Myocyte (in vitro differentiated cells): ENCODE measurements at regions not wholly inside any gene's neighbourhood (a gene's known extent, or its start where the extent isn't known, plus 50 kb on each side); places are given as distances from the start of the nearest gene placed in this dataset.
"Not testable (repeated sequence)": the region's sequence is repeated elsewhere in the genome, so short reads cannot be mapped to it uniquely, and the experiment has no call there.

Source experiments
- DNase-seq: peaks from one replicate; pipeline ENCODE4 v3.0.0-alpha.2; 2012; ENCODE audit warnings: low read depth

DNA sequence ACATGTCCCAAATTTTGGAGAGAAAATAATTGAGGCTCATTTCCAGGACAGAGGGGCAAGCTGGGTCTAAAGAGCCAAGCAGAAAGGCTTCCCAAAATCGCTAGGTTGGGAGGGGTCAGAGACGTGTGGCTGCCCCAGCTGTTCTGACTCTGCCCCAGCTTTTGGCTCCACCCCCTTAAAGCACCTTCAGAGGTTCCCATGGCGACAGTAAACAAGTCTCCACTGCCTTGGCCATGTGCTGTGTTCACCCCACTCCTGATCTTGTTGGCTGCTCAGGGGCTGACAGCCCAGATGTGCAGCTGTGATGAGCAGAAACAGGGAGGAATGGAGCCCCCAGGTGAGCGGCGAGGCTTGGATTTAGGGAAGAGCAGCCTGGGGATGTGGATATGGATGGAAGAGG lies 72.8 kb upstream of the SPTLC3 start:
- DNase-seq: peak; percentile 13

DNA sequence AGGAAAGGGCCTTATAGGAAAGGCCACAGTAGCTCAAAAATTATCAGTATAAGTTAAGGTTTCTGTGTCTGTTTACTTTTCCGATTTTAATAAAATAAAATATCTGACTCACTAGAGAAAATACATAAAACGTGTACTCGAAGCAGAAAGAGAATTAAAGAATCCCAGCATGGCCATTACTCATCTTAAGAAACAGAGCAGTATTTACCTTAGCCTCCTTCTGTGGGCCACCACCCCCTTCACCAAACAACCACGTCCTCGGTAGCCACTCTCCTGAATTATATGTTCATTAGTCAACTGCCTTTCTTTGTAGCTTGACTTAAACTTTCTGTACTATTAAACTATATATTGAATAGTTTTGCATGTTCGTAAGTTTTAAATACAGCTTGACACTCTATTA lies 72.2 kb upstream of the SPTLC3 start:
- DNase-seq: no peak

- no peak for DNase-seq
Observed at GRCh38 chr20:12941025-12941424, 67.7 kb upstream of the SPTLC3 start.

GRCh38 chr20:12942123-12942522 lies 66.6 kb upstream of the SPTLC3 start:
- no peak for DNase-seq

DNA sequence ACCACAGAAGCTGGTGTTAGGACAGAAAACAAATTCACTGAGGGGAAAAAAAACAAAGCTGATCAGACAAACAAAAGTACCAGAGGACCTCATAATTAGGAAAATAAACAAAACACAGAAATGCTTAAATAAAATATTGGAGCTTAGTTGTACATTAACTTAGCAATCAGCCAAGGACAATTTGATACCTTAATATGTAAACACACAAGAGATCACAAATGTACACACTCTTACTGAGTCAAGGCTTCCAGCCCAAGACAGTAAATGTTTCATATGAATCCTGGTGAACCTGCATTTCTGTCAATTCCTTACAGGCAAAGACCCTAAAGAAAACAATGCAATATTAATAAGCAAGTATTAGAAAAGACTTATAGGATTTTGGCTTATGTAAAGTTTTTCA lies 62.0 kb upstream of the SPTLC3 start:
- DNase-seq: no peak

DNA sequence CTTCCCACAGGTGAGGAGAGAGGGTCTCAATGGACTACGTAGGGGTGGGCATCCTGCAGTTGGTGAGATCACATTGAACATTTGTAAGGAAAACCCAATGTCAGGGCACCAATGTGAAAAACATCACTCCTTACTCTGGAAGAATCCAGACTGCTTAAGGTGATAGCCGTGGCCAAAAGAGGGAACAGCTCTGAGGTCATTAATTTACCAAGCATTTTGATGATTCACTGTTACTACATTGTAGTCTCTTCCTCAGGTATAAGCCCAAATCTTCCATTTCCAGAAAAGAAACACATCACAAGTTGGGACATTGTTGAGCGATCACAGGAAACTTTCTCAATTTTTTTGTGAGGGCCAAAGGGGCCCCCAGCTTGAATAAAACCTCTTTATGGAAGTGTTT lies 61.1 kb upstream of the SPTLC3 start:
- no peak for DNase-seq

DNA sequence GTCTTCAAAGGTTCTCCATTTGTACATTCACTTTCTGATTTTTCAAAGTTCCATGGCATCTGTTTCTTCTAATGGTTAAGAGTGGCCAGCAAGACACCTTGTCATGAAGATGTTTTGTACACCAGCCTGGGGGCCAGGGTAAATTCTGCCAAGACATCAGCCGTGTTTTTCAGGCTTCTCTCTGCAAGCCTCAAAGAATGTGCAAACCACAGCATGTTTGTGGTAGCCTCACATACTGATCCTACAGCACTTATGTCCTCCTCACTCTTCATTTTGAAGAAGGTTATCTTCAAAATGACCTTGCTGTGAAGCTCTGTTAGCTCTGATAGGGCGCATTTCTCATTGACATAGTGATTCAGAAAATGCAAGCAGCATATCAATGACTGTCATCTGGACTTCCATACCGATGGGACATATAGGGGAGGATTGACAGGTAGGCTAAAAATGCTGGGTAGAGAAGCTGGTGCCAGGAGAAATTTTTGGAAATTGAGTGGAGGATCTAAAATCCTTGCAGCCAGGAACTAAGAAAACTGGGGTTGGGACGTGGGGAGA lies 59.3 kb upstream of the SPTLC3 start:
- DNase-seq: no peak

- DNase-seq: not testable (repeated sequence)
Observed at GRCh38 chr20:12954254-12954653, 54.5 kb upstream of the SPTLC3 start.

GRCh38 chr20:12955611-12956010 lies 53.2 kb upstream of the SPTLC3 start:
- DNase-seq: no peak

GRCh38 chr20:12956303-12956702 lies 52.5 kb upstream of the SPTLC3 start:
- DNase-seq: no peak

GRCh38 chr20:12957968-12958367 lies 50.8 kb upstream of the SPTLC3 start:
- no peak for DNase-seq
